GM21360 (cell line): ENCODE measurements at regions not wholly inside any gene's neighbourhood (a gene's known extent, or its start where the extent isn't known, plus 50 kb on each side); places are given as distances from the start of the nearest gene placed in this dataset.

Experiments used
- ATAC-seq: cut with Tn5 transposase; IDR thresholded peaks from one replicate; pipeline ENCODE4 v1.9.1; 2021; ENCODE audit warnings: mild to moderate bottlenecking, moderate library complexity; ENCODE audit not compliant: unreplicated experiment

- ATAC-seq: no peak
Observed at GRCh38 chr14:58836303-58836974, 198.7 kb downstream of the DACT1 start.

GRCh38 chr14:58839233-58839632, 201.5 kb downstream of the DACT1 start:
- ATAC-seq: no peak

- no peak for ATAC-seq
Observed at GRCh38 chr14:58844544-58844943, 206.8 kb downstream of the DACT1 start.

- ATAC-seq: no peak
Observed at GRCh38 chr14:58846682-58847465, 209.1 kb downstream of the DACT1 start.

GRCh38 chr14:58848365-58848764, 210.6 kb downstream of the DACT1 start:
- ATAC-seq: no peak

GRCh38 chr14:58849601-58850000, 211.8 kb downstream of the DACT1 start:
- ATAC-seq: no peak

- ATAC-seq: no peak
Observed at GRCh38 chr14:58850011-58850410, 212.2 kb downstream of the DACT1 start.

- ATAC-seq: no peak
Observed at GRCh38 chr14:58861586-58861985, 223.8 kb downstream of the DACT1 start.

- ATAC-seq: no peak
Observed at GRCh38 chr14:58862416-58863160, 224.8 kb downstream of the DACT1 start.

- ATAC-seq: no peak
Observed at GRCh38 chr14:58863661-58864345, 226.0 kb downstream of the DACT1 start.

- ATAC-seq: no peak
Observed at GRCh38 chr14:58864751-58865513, 227.2 kb downstream of the DACT1 start.

GRCh38 chr14:58865514-58866281, 227.9 kb downstream of the DACT1 start:
- no peak for ATAC-seq

GRCh38 chr14:58866391-58866790, 228.6 kb downstream of the DACT1 start:
- ATAC-seq: no peak

GRCh38 chr14:58870961-58871360, 233.2 kb downstream of the DACT1 start:
- ATAC-seq: no peak

GRCh38 chr14:58871573-58871972, 233.8 kb downstream of the DACT1 start:
- no peak for ATAC-seq

- no peak for ATAC-seq
Observed at GRCh38 chr14:58872061-58872460, 234.3 kb downstream of the DACT1 start.

GRCh38 chr14:58873228-58873953, 235.6 kb downstream of the DACT1 start:
- no peak for ATAC-seq

GRCh38 chr14:58875613-58876012, 237.9 kb downstream of the DACT1 start:
- ATAC-seq: no peak

- no peak for ATAC-seq
Observed at GRCh38 chr14:58876608-58877007, 238.8 kb downstream of the DACT1 start.
